PC-3 (cell line): ENCODE measurements at regions not wholly inside any gene's neighbourhood (a gene's known extent, or its start where the extent isn't known, plus 50 kb on each side); places are given as distances from the start of the nearest gene placed in this dataset.

Experiments used
- EZH2phosphoT487 ChIP-seq: fragments of 300-600 bp; sonication (generic); IDR thresholded peaks from 2 replicates; pipeline ENCODE4 v1.6.1; 2018; ENCODE audit warnings: mild to moderate bottlenecking, antibody characterized with exemption, low read length, borderline replicate concordance
- TF ChIP-seq, protein P1 (sequence below): fragments of 300-600 bp; sonication (generic); conservative IDR thresholded peaks from 2 replicates; pipeline ENCODE4 v1.5.1; 2017; ENCODE audit warnings: antibody characterized with exemption, low read depth, mild to moderate bottlenecking, low read length

DNA sequence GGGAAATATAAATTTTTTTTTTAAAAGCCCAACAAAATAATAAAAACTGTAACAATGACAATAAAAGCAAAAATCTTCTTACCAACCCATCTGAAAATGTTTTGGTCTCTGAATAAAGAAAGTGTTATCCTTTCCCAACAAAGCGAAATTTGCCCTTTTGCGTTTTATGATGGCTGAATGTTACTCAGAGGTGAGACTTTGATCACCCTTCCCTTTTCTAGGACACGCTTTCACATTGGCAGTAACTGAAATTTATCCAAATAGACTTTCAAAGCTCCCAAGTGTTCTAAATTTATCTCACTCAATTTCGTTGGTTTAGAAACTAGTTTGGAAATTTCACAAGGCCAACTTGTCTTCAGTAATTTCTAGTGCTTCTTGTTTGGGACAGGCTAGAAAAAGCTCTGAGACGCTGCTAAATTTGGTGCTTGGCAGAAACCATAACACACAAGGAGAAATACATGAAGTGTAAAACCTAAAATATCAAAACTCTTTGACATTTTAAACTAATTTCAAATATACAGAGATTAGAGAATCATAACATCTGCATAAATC is 354.5 kb upstream of the CITED2 start:
- TF ChIP-seq, protein P1, sequence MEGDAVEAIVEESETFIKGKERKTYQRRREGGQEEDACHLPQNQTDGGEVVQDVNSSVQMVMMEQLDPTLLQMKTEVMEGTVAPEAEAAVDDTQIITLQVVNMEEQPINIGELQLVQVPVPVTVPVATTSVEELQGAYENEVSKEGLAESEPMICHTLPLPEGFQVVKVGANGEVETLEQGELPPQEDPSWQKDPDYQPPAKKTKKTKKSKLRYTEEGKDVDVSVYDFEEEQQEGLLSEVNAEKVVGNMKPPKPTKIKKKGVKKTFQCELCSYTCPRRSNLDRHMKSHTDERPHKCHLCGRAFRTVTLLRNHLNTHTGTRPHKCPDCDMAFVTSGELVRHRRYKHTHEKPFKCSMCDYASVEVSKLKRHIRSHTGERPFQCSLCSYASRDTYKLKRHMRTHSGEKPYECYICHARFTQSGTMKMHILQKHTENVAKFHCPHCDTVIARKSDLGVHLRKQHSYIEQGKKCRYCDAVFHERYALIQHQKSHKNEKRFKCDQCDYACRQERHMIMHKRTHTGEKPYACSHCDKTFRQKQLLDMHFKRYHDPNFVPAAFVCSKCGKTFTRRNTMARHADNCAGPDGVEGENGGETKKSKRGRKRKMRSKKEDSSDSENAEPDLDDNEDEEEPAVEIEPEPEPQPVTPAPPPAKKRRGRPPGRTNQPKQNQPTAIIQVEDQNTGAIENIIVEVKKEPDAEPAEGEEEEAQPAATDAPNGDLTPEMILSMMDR: no peak
- no peak for TF ChIP-seq EZH2phosphoT487
